Choroid plexus epithelial cell (primary cell): ENCODE measurements at regions not wholly inside any gene's neighbourhood (a gene's known extent, or its start where the extent isn't known, plus 50 kb on each side); places are given as distances from the start of the nearest gene placed in this dataset.

Source experiments
- DNase-seq: peaks from one replicate; pipeline ENCODE4 v3.0.0-alpha.2; 2010; ENCODE audit warnings: low read depth
- H3K4me3 ChIP-seq: 2 replicates; pipeline ENCODE4 v1.5.1; 2011; ENCODE audit warnings: low read depth, mild to moderate bottlenecking, control low read depth, low read length, moderate library complexity
- TF ChIP-seq, protein P1 (sequence below): conservative IDR thresholded peaks from 2 replicates; pipeline ENCODE4 v1.5.1; 2011; ENCODE audit warnings: low read depth, mild to moderate bottlenecking, control low read depth, inconsistent platforms, low read length, moderate library complexity

DNA sequence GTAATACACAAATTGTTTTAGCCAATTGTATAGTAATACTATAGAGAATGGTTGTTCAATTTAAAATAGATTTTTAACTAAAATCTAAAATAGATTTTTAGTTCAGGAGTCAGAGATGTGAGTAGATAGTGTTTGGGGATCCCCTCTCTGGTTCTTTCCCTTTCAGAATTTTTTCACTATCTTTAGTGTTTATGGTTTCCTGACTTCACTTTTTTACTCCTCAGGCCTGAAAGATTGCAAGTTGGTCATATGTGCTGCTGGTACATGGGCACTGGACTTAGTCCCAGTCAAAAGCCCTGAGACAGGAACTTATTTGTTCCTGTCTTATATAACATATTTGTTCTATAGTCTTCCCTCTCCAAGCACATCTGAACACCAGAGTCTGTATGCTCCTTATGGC, 96.8 kb upstream of the ATP1B1 start:
- no peak for DNase-seq
- no peak overlapping the region for H3K4me3 ChIP-seq
- TF ChIP-seq, protein P1, sequence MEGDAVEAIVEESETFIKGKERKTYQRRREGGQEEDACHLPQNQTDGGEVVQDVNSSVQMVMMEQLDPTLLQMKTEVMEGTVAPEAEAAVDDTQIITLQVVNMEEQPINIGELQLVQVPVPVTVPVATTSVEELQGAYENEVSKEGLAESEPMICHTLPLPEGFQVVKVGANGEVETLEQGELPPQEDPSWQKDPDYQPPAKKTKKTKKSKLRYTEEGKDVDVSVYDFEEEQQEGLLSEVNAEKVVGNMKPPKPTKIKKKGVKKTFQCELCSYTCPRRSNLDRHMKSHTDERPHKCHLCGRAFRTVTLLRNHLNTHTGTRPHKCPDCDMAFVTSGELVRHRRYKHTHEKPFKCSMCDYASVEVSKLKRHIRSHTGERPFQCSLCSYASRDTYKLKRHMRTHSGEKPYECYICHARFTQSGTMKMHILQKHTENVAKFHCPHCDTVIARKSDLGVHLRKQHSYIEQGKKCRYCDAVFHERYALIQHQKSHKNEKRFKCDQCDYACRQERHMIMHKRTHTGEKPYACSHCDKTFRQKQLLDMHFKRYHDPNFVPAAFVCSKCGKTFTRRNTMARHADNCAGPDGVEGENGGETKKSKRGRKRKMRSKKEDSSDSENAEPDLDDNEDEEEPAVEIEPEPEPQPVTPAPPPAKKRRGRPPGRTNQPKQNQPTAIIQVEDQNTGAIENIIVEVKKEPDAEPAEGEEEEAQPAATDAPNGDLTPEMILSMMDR: no peak

DNA sequence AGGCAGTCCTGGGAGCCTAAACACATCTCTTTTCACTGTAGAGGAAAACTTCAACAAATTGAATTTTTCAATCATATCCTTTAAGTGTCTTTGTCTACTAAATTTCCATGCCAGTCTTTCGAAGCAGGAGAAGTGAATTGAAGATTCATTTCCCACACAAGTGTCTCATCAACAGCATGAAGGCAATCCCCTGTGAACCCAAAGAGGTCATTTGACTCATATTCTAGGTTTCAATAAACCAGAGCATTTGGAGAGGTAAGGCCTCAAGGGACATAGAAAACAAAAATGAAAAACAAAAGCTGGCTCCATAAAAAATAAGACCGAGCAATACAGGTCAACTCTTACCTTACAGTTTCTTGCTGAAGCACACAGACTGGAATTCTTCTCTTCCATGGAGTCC, 94.1 kb upstream of the ATP1B1 start:
- no peak overlapping the region for H3K4me3 ChIP-seq
- TF ChIP-seq, protein P1: no peak
- no peak for DNase-seq

DNA sequence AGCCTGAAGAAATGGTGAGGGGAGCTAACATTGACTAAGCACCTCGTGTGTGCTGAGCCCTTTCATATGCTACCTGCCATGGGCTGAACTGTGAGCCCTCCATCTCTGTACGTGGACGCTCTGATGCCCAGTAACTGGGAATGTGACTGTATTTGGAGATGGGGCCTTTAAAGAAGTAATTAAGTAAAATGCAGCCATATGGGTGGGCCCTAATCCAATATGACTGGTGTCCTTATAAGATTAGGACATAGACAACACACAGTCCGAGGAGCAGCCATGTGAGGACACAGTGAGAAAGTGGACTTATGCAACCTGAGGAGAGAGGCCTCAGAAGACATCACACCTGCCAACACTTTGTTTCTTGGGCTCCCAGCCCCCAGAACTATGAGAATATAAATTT, 92.7 kb upstream of the ATP1B1 start:
- no peak for DNase-seq
- TF ChIP-seq, protein P1: no peak
- H3K4me3 ChIP-seq: no peak overlapping the region

DNA sequence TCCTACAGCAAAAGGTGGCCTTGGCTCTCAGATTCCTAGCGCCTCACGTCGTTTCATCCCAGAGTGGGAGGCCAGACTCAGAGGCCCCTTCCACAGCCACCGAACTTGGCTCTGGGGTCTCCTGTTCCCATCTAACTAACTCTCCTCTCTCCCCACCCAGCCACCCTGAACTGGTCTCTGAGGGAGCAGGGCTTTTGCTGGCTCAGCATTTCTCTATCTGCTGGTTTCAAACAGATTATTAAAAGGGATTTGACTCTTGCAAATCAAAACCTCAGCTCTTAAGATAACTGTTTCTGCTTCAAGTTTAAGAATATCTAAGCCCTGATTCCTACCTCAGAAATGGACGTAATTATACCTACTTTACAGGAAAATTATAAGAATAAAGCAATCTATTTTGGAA, 91.0 kb upstream of the ATP1B1 start:
- TF ChIP-seq, protein P1: no peak
- no peak for DNase-seq
- H3K4me3 ChIP-seq: no peak overlapping the region

DNA sequence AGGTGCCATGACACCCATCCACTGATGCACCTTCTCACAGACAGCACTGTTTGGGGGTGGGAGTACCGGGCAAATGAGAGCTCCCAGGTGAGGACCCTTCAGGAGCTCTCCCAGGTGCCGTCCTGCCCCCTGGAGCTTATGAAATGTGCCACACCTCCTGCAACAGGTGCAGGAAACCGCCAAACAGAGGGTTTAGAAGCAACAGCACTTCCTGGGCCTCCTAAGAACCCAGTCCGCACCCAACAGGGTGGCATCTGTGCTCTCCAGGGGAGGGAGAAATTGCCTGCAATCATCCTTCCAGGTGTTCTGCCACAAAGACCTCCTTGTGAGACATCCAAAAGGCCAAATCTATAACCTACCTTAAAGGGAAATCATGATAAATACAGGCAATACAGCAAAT, 87.7 kb upstream of the ATP1B1 start:
- DNase-seq: no peak
- TF ChIP-seq, protein P1: no peak
- no peak overlapping the region for H3K4me3 ChIP-seq

DNA sequence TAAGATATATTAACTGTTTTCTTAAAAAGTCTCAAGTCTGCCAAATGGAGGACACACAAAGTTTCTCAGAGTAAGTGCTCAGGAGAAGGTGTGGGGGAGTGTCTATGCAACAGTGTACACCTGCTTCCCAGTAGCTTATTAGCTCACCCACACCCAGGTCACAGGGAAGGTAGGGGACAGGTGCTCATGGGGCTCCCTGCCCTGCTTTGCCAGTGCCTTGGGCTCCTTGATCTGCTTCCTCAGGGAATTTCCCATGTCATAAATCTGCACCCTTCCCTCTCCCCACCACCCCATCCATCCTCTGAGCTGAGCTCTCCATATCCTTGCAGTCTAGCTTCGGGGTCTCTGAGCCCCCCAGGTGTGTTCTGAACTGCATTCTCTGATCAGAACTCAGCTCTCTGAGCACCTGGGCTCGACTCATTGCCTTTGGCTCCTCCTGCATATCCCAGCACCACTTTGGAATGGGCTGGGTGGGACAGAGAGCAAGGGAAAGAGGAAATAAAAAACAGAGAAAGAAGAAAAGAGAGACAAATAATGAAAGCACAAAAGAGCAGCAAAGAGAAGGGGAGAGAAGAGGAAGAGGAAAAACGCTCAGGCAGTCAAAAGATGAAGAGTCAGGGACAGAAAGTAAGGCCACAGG, 87.0 kb upstream of the ATP1B1 start:
- H3K4me3 ChIP-seq: no peak overlapping the region
- no peak for DNase-seq
- TF ChIP-seq, protein P1: no peak

DNA sequence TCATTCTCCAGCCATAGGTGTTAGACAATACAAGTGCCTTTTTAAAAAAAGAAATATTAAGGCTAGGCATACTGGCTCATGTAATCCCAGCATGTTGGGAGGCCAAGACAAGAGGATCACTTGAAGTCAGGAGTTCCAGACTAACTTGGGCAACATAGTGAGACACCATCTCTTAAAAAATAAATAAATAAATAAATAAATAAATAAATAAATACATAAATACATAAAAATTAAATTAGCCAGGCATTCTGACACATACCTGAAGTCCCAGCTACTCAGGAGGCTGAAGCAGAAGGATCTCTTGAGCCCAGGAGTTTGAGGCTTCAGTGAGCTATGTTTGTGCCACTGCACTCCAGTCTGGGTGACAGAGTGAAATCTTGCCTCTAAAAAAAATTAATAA, 85.8 kb upstream of the ATP1B1 start:
- TF ChIP-seq, protein P1: no peak
- no peak overlapping the region for H3K4me3 ChIP-seq
- DNase-seq: no peak
